GM19372 (cell line): ENCODE measurements at regions not wholly inside any gene's neighbourhood (a gene's known extent, or its start where the extent isn't known, plus 50 kb on each side); places are given as distances from the start of the nearest gene placed in this dataset.

Experiments used
- ATAC-seq: cut with Tn5 transposase; IDR thresholded peaks from one replicate; pipeline ENCODE4 v1.9.1; 2021; ENCODE audit warnings: mild to moderate bottlenecking, low read depth, moderate library complexity; ENCODE audit not compliant: unreplicated experiment

DNA sequence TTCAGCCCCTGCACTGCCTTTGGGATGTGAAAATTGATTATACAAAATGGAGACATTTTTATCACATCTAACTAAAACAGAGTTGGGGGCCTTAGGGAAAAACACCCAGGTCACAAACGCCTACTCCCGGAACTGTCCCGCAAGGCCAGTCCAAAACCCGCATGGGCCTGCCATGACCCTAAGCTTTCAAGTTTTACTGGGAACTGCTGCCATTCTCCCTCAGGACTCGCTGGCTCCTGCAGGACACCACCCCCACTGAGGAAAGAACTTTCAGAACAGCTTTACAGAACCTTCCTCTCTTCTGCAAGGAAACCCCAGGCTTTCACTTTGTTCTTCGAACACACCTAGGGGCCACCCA is 320.4 kb upstream of the HS6ST1 start:
- ATAC-seq, result no peak

DNA sequence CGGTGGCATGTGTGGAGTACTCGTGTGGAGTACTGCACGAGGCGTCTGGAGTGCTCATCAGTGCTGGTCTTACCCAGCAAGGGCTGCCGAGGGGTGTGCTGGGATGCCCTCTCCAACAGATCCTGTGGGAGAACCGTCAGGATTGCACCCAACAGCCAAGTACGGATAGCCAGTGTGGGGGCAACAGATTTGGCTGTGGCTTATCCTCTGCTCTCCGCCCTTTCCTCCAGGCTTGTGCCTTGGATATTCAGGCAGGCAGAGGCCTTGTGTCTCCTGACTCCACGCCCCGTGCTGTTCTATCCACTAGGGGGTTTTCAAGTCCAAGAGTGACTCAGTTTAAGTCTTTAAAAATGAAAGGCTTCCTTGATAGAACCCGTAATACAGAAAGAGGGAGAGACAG is 321.0 kb upstream of the HS6ST1 start:
- no peak for ATAC-seq

DNA sequence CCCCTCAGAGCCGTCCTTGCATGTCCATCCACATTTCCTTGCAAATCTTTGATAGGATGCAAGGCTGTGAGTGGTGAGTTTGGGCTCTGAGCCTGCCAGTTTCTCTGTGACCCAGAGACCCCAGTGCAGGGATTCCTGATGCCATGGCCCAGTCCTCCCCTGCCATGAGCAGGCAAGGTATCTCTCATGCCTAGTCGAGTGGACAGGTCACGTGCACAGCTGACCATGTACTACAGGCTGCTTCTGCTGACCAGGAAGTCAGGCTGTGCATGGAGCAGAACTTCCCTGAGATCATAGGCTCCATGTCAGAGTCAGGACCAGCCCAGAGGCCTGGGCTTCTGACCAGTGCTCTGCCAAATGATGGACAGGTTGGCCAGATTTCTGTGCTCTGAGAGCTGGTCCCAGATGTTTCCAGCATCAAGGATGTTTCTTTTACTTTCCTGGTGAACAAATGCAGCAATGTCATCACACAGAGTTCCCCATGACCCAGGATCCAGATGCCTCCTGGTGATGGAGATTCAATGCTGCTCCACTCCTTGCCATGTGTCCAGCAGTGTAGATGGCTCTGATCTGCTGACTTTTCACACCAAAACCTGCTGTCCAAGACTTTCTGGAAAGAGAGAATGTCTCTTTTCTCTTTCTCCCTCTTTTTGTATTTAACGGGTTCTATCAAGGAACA is 321.6 kb upstream of the HS6ST1 start:
- ATAC-seq, result no peak

DNA sequence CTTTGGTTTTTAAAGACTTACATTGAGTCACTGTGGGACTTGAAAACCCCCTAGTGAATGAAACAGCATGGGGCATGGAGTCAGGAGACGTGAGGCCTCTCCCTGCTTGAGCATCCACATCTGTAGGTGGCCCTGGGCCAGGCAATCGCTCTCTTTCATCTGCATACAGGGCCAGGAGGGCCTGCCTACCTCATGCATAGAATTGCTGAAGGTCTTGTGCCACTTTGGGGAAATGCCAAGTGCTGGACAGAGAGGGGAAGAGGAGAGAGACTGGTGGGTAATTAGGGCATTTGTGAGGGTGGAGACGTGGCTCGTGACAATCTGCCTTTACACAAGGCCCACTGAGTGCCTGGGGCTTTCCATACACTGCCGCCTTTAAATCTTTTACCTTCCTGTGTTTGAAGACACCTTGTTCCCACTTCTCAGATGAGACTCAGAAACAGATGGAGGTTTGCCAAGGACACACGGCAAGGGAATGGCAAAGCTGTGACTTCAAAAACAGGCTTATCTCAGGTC is 322.2 kb upstream of the HS6ST1 start:
- ATAC-seq, result no peak

DNA sequence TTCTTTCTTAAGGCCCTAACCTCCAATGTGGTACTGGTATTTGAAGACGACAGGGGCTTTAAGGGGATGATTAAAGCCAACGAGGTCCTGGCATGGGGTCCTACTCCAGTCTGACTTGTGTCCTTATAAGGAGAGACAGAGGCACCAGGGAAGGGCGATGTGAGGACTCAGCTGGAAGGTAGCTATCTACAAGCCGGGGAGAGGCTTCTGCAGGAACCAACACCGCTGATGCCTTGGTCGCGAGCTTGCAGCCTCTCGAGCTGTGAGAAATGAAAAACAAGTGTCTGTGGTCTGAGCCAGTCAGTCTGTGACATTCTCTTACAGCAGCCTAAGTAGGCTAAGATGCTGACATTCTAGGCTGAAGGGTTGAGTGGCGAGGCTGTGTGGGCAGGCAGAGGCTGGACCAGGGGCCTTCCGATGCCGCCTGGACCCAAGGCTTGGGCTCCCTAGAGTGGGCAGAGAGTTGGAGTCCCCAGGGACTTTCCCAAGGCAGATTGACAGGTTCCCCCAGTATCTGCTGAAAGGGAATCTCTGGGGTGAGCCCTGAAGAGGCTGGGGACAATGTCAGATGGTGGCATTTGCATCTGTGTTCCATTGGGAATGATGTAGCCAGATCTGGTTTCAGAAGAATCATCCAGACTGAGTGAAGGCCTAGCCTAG is 322.9 kb upstream of the HS6ST1 start:
- ATAC-seq, result no peak

DNA sequence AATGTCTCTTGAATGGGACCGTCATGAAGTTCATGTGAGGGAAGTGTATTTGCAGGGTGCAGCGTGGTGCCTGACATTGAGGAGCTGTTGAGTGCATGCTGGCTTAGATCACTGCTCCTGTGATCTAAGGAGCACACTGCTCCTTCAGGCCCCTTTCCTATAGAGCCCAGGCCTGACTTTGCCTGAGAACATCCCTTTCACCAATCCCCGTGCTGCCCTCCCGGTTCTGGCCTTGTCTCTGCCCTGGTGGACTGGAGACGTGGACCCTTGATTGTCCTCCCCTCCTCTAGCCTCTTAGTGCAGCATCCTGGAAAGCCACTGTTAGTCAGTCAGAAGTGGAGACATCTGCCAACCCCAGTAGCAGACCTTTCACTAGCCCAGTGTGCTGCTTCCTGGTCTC is 323.6 kb upstream of the HS6ST1 start:
- ATAC-seq, result no peak

DNA sequence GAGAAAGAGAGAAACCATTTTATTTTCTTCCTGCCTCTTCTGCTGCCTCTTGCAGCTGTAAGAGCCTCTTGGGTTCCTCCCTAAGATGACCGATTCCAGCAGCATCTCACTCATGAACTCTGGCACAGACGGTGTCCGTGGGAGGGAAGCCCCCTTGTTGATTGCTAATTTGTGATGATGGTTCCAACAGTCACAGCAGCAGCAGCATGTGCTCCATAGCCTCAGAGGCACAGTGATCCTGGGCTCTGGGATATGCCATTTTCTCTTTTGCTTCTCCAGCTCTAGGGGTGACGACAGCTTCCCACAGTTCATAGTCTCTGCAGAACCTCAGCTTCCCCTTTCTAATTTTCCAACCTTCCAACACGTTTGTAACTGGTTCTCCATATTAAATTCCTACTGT is 324.2 kb upstream of the HS6ST1 start:
- ATAC-seq, result no peak

DNA sequence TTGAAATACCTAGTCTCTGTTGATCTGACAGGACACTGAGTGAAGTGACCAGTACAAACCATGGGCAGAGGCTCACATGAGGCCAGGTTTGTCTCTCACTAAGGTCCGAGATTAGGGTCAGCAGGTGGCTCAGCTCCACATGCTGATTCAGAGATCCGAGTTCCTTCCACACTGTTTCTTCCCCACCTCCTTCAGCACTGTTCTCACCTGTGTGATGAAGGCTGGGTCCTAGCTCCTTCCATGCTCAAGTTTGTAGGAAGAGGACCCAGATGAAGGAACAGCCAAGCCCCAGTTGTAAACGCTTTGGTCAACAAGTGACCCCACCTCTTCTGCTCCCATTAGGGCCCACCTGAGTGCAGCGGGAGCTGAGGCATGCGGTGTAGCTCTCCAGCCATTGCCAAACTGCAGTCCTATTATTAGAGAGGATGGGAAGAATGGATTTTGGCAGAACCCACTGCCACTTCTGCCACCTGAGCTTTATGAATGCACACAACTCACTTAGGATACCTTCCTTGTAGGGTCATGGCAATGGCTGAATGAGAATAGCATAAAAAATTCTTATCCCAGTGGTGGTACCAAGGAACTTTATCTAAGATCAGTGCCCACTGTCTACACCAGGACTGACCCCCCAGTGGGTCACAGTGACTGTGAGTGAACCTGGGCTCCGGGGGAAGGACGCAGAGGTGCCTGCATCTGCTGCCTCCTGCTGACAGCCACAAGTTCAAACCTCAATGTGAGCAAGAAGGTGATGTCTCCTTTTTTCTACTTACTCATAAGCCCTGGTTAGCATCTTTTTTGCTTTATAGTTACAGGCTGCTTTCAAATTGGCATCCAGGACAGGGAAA is 324.8 kb upstream of the HS6ST1 start:
- ATAC-seq, result no peak

DNA sequence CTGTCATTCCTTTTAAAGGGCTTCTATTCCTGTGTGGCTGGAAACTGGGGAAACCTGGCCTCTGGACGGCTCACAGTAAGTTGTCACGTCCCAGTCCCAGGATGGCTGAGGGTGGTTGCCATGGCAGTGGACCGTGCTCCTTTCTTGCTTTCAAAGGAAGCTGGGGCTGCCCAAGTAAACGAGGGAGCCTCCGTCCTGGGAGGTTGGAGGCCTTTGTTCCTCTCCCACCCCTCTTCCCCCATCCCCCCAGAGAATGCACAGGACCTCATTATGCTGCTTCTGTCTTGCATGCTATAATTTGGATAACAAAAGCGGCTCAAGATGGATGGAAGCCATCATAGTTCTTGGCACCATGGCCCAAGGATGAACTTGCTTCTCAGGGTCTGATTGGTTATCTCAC is 325.5 kb upstream of the HS6ST1 start:
- no peak for ATAC-seq

DNA sequence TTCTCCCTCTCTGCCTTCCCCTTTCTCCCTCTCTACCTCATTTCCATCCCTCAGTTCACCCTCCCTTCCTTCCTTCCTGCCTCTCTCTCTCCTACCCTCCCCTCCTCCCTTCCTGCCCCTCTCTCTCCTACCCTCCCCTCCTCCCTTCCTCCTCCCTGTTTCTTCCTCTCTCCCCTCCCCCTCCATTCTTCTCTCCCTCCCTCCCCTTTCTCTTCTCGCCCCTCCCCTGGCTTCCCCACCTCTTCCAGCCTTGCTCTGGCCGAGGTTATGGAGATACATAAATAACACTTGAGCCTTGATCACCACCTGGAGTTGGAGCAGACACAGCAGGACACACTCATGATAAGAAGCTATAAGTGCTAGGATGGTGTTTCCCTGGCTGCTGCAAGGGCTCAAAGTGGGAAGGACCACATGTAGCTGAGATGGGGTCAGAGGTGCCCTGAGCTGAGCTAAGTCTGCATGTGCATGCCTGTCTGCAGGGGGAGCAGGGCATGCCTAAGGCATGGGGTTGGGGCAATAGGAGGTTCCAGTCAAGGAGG is 326.1 kb upstream of the HS6ST1 start:
- ATAC-seq, result no peak

DNA sequence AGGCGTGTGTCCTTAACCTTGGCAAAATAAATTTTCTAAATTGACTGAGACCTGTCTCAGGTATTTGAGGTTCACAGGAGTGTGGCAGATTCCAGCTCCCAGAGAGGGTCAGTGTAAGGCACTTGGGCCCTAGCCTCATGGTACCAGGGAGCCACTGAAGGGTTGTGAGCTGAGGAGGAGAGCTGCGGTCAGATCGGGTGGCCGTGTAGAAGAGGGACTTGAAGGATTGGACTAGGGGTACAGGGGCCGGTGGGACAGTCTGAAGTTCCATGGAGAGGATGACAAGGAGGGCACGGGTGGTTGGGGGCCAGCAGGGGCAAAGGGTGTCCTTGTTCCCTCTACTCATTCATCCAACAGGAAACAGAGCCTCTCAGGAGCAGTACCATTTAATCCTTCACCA is 327.0 kb upstream of the HS6ST1 start:
- ATAC-seq, result no peak

DNA sequence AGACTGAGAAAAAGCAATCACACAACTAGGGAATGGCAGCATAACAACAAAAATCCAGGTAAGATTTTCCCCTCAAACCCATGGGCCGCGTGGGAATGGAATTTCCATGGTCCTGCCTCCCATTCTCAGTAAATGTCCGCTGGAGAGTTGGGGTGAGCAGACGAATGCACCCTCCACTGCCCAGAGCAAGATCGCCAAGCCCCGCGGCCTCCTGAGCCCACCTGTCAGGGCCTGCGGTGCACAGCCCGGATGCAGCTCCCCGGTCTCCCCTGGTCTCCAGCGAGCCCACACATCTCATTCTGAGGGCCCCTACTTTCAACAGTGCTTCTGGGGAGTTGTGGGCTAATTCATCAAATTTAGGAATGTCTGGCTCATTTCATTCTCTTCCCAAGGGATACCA is 327.4 kb upstream of the HS6ST1 start:
- no peak for ATAC-seq

DNA sequence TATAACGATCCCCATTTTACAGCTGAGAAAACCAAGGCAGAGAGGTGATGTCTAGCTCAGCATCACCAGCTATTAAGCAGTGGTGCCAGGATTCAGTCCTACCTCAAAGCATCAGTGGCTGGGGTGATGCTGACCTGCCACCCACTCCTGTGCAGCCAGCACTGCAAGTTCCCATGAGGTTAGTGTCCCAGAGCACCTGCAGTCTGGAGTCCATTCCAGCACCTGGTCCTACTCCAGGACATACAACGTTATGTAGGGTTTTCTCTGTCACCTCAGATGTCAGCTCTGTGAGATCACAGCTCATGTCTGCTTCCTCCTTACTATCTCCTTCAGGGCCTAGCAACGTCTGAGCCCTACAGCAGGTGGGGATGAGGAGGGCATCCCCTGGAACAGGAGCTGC is 328.0 kb upstream of the HS6ST1 start:
- ATAC-seq, result no peak

DNA sequence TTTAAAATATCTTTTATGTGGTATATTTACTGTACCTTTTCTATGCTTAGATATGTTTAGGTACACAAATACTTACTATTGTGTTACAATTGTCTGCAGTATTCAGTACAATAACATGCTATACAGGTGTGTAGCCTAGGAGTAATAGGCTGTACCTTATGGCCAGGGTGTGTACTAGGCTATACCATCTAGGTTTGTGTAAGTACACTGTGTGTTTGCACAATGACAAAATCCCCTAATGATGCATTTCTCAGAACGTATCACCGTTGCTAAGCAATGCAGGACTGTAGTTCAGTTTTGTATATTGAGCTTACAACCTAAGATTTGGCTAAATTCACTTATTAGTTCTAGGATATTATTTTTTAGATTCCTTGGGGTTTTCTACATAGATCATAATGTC is 332.3 kb upstream of the HS6ST1 start:
- ATAC-seq, result no peak

DNA sequence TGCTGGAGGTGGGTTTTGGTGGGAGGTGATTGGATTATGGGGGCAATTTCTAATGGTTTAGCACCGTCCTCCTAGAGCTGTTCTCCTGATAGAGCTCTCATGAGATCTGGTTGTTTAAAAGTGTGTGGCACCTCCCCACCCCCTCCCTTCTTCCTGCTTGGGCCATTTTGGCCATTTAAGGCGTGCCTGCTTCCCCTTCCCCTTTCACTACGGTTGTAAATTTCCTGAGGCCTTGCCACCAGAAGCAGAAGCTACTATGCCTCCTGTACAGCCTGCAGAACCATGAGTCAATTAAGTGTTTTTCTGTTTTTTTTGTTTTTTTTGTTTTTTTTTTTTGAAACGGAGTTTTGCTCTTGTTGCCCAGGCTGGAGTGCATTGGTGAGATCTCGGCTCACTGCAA is 335.7 kb upstream of the HS6ST1 start:
- no peak for ATAC-seq

DNA sequence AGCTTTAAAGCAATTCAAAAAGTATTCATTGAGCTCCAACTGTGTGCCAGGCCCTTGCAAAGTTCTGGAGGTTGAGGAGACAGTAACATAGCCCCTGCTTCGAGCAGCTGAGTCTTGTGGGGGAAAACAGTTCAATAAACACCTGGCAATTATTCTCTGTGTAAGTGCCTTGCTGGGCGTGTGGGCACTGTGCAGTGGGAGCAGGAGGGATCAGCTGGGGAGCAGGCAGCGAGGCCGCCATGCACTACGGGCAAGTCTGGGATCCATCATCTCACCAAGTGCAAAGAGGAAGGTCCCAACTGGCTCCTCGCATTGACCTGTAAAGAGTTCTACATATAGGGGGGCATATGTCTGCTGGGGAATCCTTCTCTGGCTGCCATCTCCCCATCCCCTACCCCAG is 342.2 kb upstream of the HS6ST1 start:
- ATAC-seq, result no peak

DNA sequence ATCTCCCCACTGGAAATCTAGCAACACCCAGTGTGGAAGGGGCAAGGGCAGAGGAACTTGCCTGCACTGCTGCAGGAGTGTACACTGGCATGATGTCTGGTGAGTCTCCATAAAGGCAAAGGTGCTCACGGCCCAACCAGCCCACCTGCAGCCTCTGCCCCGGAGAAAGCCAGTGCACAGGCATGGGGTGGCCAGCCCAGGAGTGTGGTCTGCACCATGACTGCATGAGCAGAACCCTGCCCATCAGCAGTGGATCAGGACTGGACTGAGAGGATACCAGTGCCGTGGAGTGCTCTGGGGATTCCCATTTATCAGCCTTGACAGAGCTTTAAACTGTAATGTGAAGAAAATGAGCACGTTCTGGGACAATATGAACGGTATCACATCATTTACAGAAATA is 342.6 kb upstream of the HS6ST1 start:
- ATAC-seq, result no peak

DNA sequence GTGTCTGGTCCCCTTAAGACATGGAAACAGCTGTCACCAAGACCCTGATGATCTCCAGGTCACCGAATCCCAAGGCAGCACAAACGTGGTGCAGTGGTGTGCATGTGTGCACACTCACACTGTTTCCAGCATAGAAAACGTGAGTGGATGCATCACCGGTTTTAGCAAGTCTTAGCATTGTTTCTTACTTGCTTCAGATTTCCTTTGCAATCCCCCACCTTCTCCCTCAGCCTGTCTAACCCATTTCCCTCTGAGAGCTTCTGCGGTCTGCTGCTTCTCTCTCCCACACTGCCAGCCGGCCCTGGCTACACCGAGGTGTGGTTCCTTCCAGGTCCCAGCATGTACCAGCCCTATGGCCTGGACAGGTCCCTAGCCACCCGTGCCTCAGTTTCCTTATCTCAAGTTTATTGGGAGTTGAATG is 343.4 kb upstream of the HS6ST1 start:
- no peak for ATAC-seq

DNA sequence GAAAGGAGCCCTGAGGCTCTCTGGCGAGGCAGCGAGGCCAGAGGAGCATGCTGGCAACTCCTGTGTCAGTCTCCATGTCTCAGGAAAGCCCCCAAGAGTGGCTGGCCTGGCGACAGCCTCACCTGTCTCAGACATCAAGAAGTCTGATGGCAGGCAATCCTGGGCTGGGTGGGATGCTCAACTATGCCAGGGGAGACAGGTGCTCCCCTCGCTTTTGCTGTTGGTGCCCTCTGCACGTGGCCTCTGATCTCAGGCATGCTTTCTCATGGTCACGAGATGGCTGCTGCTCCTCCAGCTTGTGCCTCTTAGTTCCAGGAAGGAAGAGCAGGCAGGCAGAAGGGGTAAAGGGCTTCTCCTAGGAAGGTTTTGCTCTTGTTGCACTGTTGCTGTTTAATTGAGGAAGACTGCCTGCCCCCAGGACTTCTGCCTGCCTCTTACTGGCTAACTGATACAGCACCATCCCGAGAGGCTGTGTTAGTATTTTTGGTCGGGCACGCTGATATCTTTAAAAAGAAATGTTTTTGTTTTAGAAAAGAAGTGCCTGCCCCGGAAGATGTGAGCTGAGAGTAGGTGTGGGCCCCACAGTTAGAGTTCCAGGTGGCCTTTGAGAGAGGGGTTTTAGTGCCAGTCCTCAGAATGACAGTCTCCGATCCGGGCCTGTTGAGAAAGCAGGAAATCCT is 344.8 kb upstream of the HS6ST1 start:
- ATAC-seq, result no peak

DNA sequence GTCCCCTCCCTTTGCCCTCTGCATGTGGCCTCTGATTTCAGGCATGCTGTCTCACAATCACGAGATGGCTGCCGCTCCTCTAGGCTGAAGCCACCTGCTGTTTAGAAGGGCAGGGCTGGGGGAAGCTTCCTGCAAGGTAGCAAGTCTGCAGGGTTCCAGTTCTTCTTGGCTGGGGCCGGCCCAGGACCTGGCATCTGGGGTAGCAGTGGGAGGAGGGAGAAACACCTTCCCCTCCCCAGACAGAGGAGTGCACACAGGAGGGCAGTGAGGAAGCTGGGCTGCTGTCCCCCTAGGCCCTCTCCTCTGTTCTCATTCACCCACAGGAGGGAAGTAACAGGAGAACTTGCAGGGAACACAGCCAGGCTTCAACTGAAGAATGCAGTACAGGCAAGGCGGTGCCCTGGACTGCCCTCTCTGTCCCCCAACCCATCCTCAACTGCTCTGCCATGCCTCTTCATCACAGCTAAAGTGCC is 345.9 kb upstream of the HS6ST1 start:
- no peak for ATAC-seq

DNA sequence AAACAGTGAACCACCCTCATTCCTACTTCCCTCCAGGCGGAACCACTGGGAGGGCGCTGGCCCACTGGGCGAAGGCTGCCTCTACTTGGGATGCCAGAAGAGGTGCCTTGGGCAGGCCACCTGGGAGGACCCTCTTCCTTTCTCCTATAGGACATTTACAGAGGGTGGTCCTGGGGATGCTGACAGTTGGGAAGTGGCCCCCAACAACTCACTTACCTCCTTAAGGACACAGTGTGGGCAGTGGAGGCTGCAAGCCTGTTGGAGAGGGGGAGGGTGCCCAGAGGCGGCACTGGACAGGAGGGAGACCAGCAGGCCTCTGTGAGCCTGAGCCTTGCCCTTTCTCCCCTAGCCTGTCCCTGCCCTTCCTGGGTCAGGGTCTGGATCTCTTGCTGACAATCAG is 346.4 kb upstream of the HS6ST1 start:
- ATAC-seq, result no peak
